AG09319 (cell line): ENCODE measurements at regions not wholly inside any gene's neighbourhood (a gene's known extent, or its start where the extent isn't known, plus 50 kb on each side); places are given as distances from the start of the nearest gene placed in this dataset.

ENCODE experiments used
- DNase-seq: peaks from one replicate; pipeline ENCODE4 v3.0.0-alpha.2; 2010; ENCODE audit warnings: low read depth; ENCODE audit errors: extremely low read depth
- CTCF ChIP-seq: IDR thresholded peaks from 2 replicates; pipeline ENCODE4 v1.5.1; 2011; ENCODE audit warnings: low read depth, mild to moderate bottlenecking, inconsistent platforms, low read length, moderate library complexity

GRCh38 chr7:22962775-22963350 is 51.1 kb downstream of the HYCC1 start:
- TF ChIP-seq CTCF = no peak
- DNase-seq = no peak

GRCh38 chr7:22958742-22959141 is 55.2 kb downstream of the HYCC1 start:
- no peak for DNase-seq
- no peak for TF ChIP-seq CTCF

- no peak for DNase-seq
- no peak for TF ChIP-seq CTCF
Measured at GRCh38 chr7:22954251-22954650, 59.7 kb downstream of the HYCC1 start.

- no peak for TF ChIP-seq CTCF
- DNase-seq = no peak
Measured at GRCh38 chr7:22952306-22953015, 61.5 kb downstream of the HYCC1 start.

- TF ChIP-seq CTCF = no peak; the same call in 1 of the 2 replicates
- no peak for DNase-seq
Measured at GRCh38 chr7:22949944-22950343, 64.0 kb downstream of the HYCC1 start.

- no peak for TF ChIP-seq CTCF
- DNase-seq = no peak
Measured at GRCh38 chr7:22949221-22949620, 64.7 kb downstream of the HYCC1 start.

- TF ChIP-seq CTCF = no peak
- no peak for DNase-seq
Measured at GRCh38 chr7:22948770-22949169, 65.2 kb downstream of the HYCC1 start.
